H9 (cell line): ENCODE measurements at regions not wholly inside any gene's neighbourhood (a gene's known extent, or its start where the extent isn't known, plus 50 kb on each side); places are given as distances from the start of the nearest gene placed in this dataset.

Source experiments
- DNase-seq: peaks from one replicate; pipeline ENCODE4 v3.0.0-alpha.2; 2017
- H2AFZ ChIP-seq: one replicate; pipeline ENCODE4 v1.6.1; 2013; ENCODE audit warnings: mild to moderate bottlenecking, low read length, control low read depth, moderate library complexity
- H2AK5ac ChIP-seq: 2 replicates; pipeline ENCODE4 v1.6.1; 2013; ENCODE audit warnings: low read length, control low read depth, mixed read lengths; ENCODE audit not compliant: insufficient read length
- H2BK120ac ChIP-seq: one replicate; pipeline ENCODE4 v1.6.1; 2013; ENCODE audit warnings: low read depth, mild to moderate bottlenecking, low read length, control low read depth, inconsistent platforms; ENCODE audit not compliant: poor library complexity, severe bottlenecking
- H2BK12ac ChIP-seq: 2 replicates; pipeline ENCODE4 v1.6.1; 2013; ENCODE audit warnings: low read length, control low read depth, mixed read lengths, low read depth; ENCODE audit not compliant: insufficient read length
- H2BK15ac ChIP-seq: 2 replicates; pipeline ENCODE4 v1.6.1; 2013; ENCODE audit warnings: low read depth, low read length, control low read depth
- H2BK20ac ChIP-seq: one replicate; pipeline ENCODE4 v1.6.1; 2013; ENCODE audit warnings: low read depth, mild to moderate bottlenecking, low read length, control low read depth, inconsistent platforms; ENCODE audit not compliant: poor library complexity, severe bottlenecking
- H2BK5ac ChIP-seq: 2 replicates; pipeline ENCODE4 v1.6.1; 2013; ENCODE audit warnings: low read length, control low read depth, mixed read lengths; ENCODE audit not compliant: insufficient read length
- H3K14ac ChIP-seq: 2 replicates; pipeline ENCODE4 v1.6.1; 2013; ENCODE audit warnings: low read length, control low read depth; ENCODE audit not compliant: insufficient read depth
- H3K18ac ChIP-seq: 2 replicates; pipeline ENCODE4 v1.6.1; 2013; ENCODE audit warnings: low read depth, mild to moderate bottlenecking, mixed read lengths, low read length, control low read depth; ENCODE audit not compliant: insufficient read length
- H3K23ac ChIP-seq: 2 replicates; pipeline ENCODE4 v1.6.1; 2013; ENCODE audit warnings: low read length, control low read depth, mixed read lengths, low read depth; ENCODE audit not compliant: insufficient read length
- H3K23me2 ChIP-seq: 2 replicates; pipeline ENCODE4 v1.6.1; 2013; ENCODE audit warnings: low read depth, mild to moderate bottlenecking, mixed read lengths, low read length, control low read depth; ENCODE audit not compliant: insufficient read length, poor library complexity, severe bottlenecking
- H3K27ac ChIP-seq: 2 replicates; pipeline ENCODE4 v1.5.1; 2013; ENCODE audit warnings: low read length, control low read depth, mixed read lengths, low read depth; ENCODE audit not compliant: insufficient read length
- H3K27me3 ChIP-seq: 2 replicates; pipeline ENCODE4 v1.6.1; 2013; ENCODE audit warnings: low read length, control low read depth, inconsistent platforms; ENCODE audit not compliant: insufficient read depth
- H3K4ac ChIP-seq: 2 replicates; pipeline ENCODE4 v1.6.1; 2013; ENCODE audit warnings: low read depth, mild to moderate bottlenecking, control low read depth, inconsistent platforms, low read length, moderate library complexity
- H3K4me1 ChIP-seq: 2 replicates; pipeline ENCODE4 v1.6.1; 2013; ENCODE audit warnings: low read length, control low read depth, inconsistent platforms; ENCODE audit not compliant: insufficient read depth
- H3K4me2 ChIP-seq: 2 replicates; pipeline ENCODE4 v1.6.1; 2013; ENCODE audit warnings: low read length, control low read depth, mixed read lengths; ENCODE audit not compliant: insufficient read length, insufficient read depth
- H3K56ac ChIP-seq: 2 replicates; pipeline ENCODE4 v1.6.1; 2013; ENCODE audit warnings: low read depth, mild to moderate bottlenecking, mixed read lengths, low read length, control low read depth; ENCODE audit not compliant: insufficient read length
- H3K79me1 ChIP-seq: 2 replicates; pipeline ENCODE4 v1.6.1; 2013; ENCODE audit warnings: low read depth, mild to moderate bottlenecking, moderate library complexity, low read length, control low read depth, inconsistent platforms; ENCODE audit not compliant: insufficient read depth, poor library complexity, severe bottlenecking
- H3K79me2 ChIP-seq: 2 replicates; pipeline ENCODE4 v1.6.1; 2013; ENCODE audit warnings: low read length, control low read depth, inconsistent platforms; ENCODE audit not compliant: insufficient read depth
- H3K9ac ChIP-seq: 2 replicates; pipeline ENCODE4 v1.6.1; 2013; ENCODE audit warnings: low read length, control low read depth, mixed read lengths; ENCODE audit not compliant: insufficient read length; ENCODE audit errors: extremely low read depth
- H3K9me3 ChIP-seq: one replicate; pipeline ENCODE4 v1.6.1; 2013; ENCODE audit warnings: low read depth, low read length, inconsistent platforms; ENCODE audit not compliant: control insufficient read depth
- H3T11ph ChIP-seq: one replicate; pipeline ENCODE4 v1.6.1; 2013; ENCODE audit warnings: mild to moderate bottlenecking, low read length, control low read depth, inconsistent platforms
- H4K20me1 ChIP-seq: one replicate; pipeline ENCODE4 v1.6.1; 2013; ENCODE audit not compliant: control insufficient read depth, insufficient read length, insufficient read depth
- H4K5ac ChIP-seq: 2 replicates; pipeline ENCODE4 v1.6.1; 2013; ENCODE audit warnings: low read depth, mild to moderate bottlenecking, mixed read lengths, low read length, control low read depth; ENCODE audit not compliant: insufficient read length
- H4K8ac ChIP-seq: replicated peaks from 2 replicates; pipeline ENCODE4 v1.6.1; 2013; ENCODE audit warnings: low read length, control low read depth, mixed read lengths, low read depth; ENCODE audit not compliant: insufficient read length
- H4K91ac ChIP-seq: 2 replicates; pipeline ENCODE4 v1.6.1; 2013; ENCODE audit warnings: low read depth, mild to moderate bottlenecking, moderate library complexity, mixed read lengths, low read length, control low read depth; ENCODE audit not compliant: insufficient read length
- H3K27ac Mint-ChIP-seq, 3 experiments: 2 replicates in 2 of 3; 3 replicates in 1 of 3; pipeline ENCODE4 v1.8.0; 2020 to 2021; ENCODE audit warnings: mixed read lengths in 3 of 3, mild to moderate bottlenecking in 1 of 3, moderate library complexity in 1 of 3
- H3K27me3 Mint-ChIP-seq: 2 replicates; pipeline ENCODE4 v1.8.0; 2021; ENCODE audit warnings: low read depth, mild to moderate bottlenecking, moderate library complexity, mixed read lengths
- H3K36me3 Mint-ChIP-seq, 3 experiments: 2 replicates in 2 of 3; 3 replicates in 1 of 3; pipeline ENCODE4 v1.8.0; 2020 to 2021; ENCODE audit warnings: low read depth in 3 of 3, mixed read lengths in 3 of 3; ENCODE audit not compliant: insufficient read depth in 1 of 3
- H3K4me1 Mint-ChIP-seq, 2 experiments: 2 replicates each; pipeline ENCODE4 v1.8.0; 2020; ENCODE audit warnings: mixed read lengths in 2 of 2
- H3K4me3 Mint-ChIP-seq, 2 experiments: 2 replicates in 1 of 2; 3 replicates in 1 of 2; pipeline ENCODE4 v1.8.0; 2020 to 2021; ENCODE audit warnings: mild to moderate bottlenecking in 2 of 2, mixed read lengths in 2 of 2, moderate library complexity in 1 of 2
- H3K9me3 Mint-ChIP-seq, 2 experiments: 2 replicates in 1 of 2; 3 replicates in 1 of 2; pipeline ENCODE4 v1.8.0; 2020; ENCODE audit warnings: mild to moderate bottlenecking in 2 of 2, mixed read lengths in 2 of 2, moderate library complexity in 1 of 2
- WGBS: extraction: QIAGEN DNeasy Blood & Tissue Kit; methylation state at CpG from one replicate; pipeline ENCODE4 v1.1.7; 2013; ENCODE audit warnings: missing lambda C conversion rate, low lambda C conversion rate, mixed read lengths; ENCODE audit not compliant: insufficient read length; ENCODE audit errors: extremely low coverage; 5-methylcytosine and 5-hydroxymethylcytosine counted together
- TF ChIP-seq, protein P1 (sequence below): fragments of 200-600 bp; sonication (generic); conservative IDR thresholded peaks from 3 replicates; pipeline ENCODE4 v1.8.0; 2021; ENCODE audit warnings: antibody characterized with exemption, mild to moderate bottlenecking

DNA sequence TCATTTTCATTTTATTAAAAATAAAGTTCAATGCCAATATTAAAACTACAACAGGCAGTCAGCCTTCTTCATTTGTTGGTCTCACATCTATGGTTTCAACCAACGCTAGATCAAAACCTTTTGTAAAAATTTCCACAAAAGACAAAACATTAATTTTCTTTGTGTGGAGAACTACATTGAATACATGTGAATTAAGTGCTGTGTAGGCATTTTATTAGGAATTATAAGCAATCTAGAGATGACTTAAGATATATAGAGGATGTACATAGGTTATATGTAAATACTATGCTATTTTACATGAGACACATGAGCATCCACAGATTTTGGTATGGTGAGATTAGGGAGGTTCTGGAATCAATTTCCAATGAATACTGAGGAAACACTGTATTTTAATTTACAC lies 94.2 kb downstream of the CYLC2 start:
- H4K20me1 ChIP-seq, result no peaks in the 10 kb centered on the region

More for the DNA sequence above, 94.2 kb downstream of the CYLC2 start:
- Histone ChIP-seq H3K27me3 (no peaks in the 10 kb centered on the region), H4K5ac (no peak overlapping the region), H2BK20ac (no peak overlapping the region), H3K56ac (no peak overlapping the region), H2BK120ac (no peak overlapping the region), H4K8ac (no peak overlapping the region), H3K9ac (no peak overlapping the region), H3K4me2 (no peak overlapping the region), H3T11ph (no peak overlapping the region), H3K23me2 (no peaks in the 10 kb centered on the region), H3K14ac (no peak overlapping the region), H3K9me3 (no peaks in the 10 kb centered on the region), H3K79me1 (no peaks in the 10 kb centered on the region), H2AFZ (no peak overlapping the region), H2AK5ac (no peak overlapping the region), H3K79me2 (no peaks in the 10 kb centered on the region), H2BK12ac (no peak overlapping the region), H3K27ac (no peak overlapping the region), H3K4ac (no peak overlapping the region), H3K18ac (no peak overlapping the region), H2BK15ac (no peak overlapping the region), H3K4me1 (no peaks in the 10 kb centered on the region), H3K23ac (no peak overlapping the region), H2BK5ac (no peak overlapping the region), H4K91ac (no peak overlapping the region)
- no peak overlapping the region for H3K4me3 Mint-ChIP-seq
- TF ChIP-seq, protein P1, sequence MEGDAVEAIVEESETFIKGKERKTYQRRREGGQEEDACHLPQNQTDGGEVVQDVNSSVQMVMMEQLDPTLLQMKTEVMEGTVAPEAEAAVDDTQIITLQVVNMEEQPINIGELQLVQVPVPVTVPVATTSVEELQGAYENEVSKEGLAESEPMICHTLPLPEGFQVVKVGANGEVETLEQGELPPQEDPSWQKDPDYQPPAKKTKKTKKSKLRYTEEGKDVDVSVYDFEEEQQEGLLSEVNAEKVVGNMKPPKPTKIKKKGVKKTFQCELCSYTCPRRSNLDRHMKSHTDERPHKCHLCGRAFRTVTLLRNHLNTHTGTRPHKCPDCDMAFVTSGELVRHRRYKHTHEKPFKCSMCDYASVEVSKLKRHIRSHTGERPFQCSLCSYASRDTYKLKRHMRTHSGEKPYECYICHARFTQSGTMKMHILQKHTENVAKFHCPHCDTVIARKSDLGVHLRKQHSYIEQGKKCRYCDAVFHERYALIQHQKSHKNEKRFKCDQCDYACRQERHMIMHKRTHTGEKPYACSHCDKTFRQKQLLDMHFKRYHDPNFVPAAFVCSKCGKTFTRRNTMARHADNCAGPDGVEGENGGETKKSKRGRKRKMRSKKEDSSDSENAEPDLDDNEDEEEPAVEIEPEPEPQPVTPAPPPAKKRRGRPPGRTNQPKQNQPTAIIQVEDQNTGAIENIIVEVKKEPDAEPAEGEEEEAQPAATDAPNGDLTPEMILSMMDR, result no peak
- no peaks in the 10 kb centered on the region for H3K4me1 Mint-ChIP-seq
- H3K27ac Mint-ChIP-seq, result no peak overlapping the region
- no CpG with 5 or more reads among the region's 1 CpG for WGBS
- no peaks in the 10 kb centered on the region for H3K27me3 Mint-ChIP-seq
- no peak for DNase-seq
- H3K9me3 Mint-ChIP-seq, result no peaks in the 10 kb centered on the region; a peak in 2 of 5 replicates
- no peaks in the 10 kb centered on the region for H3K36me3 Mint-ChIP-seq
